H9 (cell line): ENCODE measurements at regions not wholly inside any gene's neighbourhood (a gene's known extent, or its start where the extent isn't known, plus 50 kb on each side); places are given as distances from the start of the nearest gene placed in this dataset.
"Not testable (repeated sequence)": the region's sequence is repeated elsewhere in the genome, so short reads cannot be mapped to it uniquely, and the experiment has no call there.

Source experiments
- DNase-seq: peaks from one replicate; pipeline ENCODE4 v3.0.0-alpha.2; 2017
- H2AFZ ChIP-seq: one replicate; pipeline ENCODE4 v1.6.1; 2013; ENCODE audit warnings: mild to moderate bottlenecking, low read length, control low read depth, moderate library complexity
- H2AK5ac ChIP-seq: 2 replicates; pipeline ENCODE4 v1.6.1; 2013; ENCODE audit warnings: low read length, control low read depth, mixed read lengths; ENCODE audit not compliant: insufficient read length
- H2BK120ac ChIP-seq: one replicate; pipeline ENCODE4 v1.6.1; 2013; ENCODE audit warnings: low read depth, mild to moderate bottlenecking, low read length, control low read depth, inconsistent platforms; ENCODE audit not compliant: poor library complexity, severe bottlenecking
- H2BK12ac ChIP-seq: 2 replicates; pipeline ENCODE4 v1.6.1; 2013; ENCODE audit warnings: low read length, control low read depth, mixed read lengths, low read depth; ENCODE audit not compliant: insufficient read length
- H2BK15ac ChIP-seq: 2 replicates; pipeline ENCODE4 v1.6.1; 2013; ENCODE audit warnings: low read depth, low read length, control low read depth
- H2BK20ac ChIP-seq: one replicate; pipeline ENCODE4 v1.6.1; 2013; ENCODE audit warnings: low read depth, mild to moderate bottlenecking, low read length, control low read depth, inconsistent platforms; ENCODE audit not compliant: poor library complexity, severe bottlenecking
- H2BK5ac ChIP-seq: 2 replicates; pipeline ENCODE4 v1.6.1; 2013; ENCODE audit warnings: low read length, control low read depth, mixed read lengths; ENCODE audit not compliant: insufficient read length
- H3K14ac ChIP-seq: 2 replicates; pipeline ENCODE4 v1.6.1; 2013; ENCODE audit warnings: low read length, control low read depth; ENCODE audit not compliant: insufficient read depth
- H3K18ac ChIP-seq: 2 replicates; pipeline ENCODE4 v1.6.1; 2013; ENCODE audit warnings: low read depth, mild to moderate bottlenecking, mixed read lengths, low read length, control low read depth; ENCODE audit not compliant: insufficient read length
- H3K23ac ChIP-seq: 2 replicates; pipeline ENCODE4 v1.6.1; 2013; ENCODE audit warnings: low read length, control low read depth, mixed read lengths, low read depth; ENCODE audit not compliant: insufficient read length
- H3K23me2 ChIP-seq: 2 replicates; pipeline ENCODE4 v1.6.1; 2013; ENCODE audit warnings: low read depth, mild to moderate bottlenecking, mixed read lengths, low read length, control low read depth; ENCODE audit not compliant: insufficient read length, poor library complexity, severe bottlenecking
- H3K27ac ChIP-seq: 2 replicates; pipeline ENCODE4 v1.5.1; 2013; ENCODE audit warnings: low read length, control low read depth, mixed read lengths, low read depth; ENCODE audit not compliant: insufficient read length
- H3K27me3 ChIP-seq: 2 replicates; pipeline ENCODE4 v1.6.1; 2013; ENCODE audit warnings: low read length, control low read depth, inconsistent platforms; ENCODE audit not compliant: insufficient read depth
- H3K4ac ChIP-seq: 2 replicates; pipeline ENCODE4 v1.6.1; 2013; ENCODE audit warnings: low read depth, mild to moderate bottlenecking, control low read depth, inconsistent platforms, low read length, moderate library complexity
- H3K4me1 ChIP-seq: 2 replicates; pipeline ENCODE4 v1.6.1; 2013; ENCODE audit warnings: low read length, control low read depth, inconsistent platforms; ENCODE audit not compliant: insufficient read depth
- H3K4me2 ChIP-seq: 2 replicates; pipeline ENCODE4 v1.6.1; 2013; ENCODE audit warnings: low read length, control low read depth, mixed read lengths; ENCODE audit not compliant: insufficient read length, insufficient read depth
- H3K56ac ChIP-seq: 2 replicates; pipeline ENCODE4 v1.6.1; 2013; ENCODE audit warnings: low read depth, mild to moderate bottlenecking, mixed read lengths, low read length, control low read depth; ENCODE audit not compliant: insufficient read length
- H3K79me1 ChIP-seq: 2 replicates; pipeline ENCODE4 v1.6.1; 2013; ENCODE audit warnings: low read depth, mild to moderate bottlenecking, moderate library complexity, low read length, control low read depth, inconsistent platforms; ENCODE audit not compliant: insufficient read depth, poor library complexity, severe bottlenecking
- H3K79me2 ChIP-seq: 2 replicates; pipeline ENCODE4 v1.6.1; 2013; ENCODE audit warnings: low read length, control low read depth, inconsistent platforms; ENCODE audit not compliant: insufficient read depth
- H3K9ac ChIP-seq: 2 replicates; pipeline ENCODE4 v1.6.1; 2013; ENCODE audit warnings: low read length, control low read depth, mixed read lengths; ENCODE audit not compliant: insufficient read length; ENCODE audit errors: extremely low read depth
- H3K9me3 ChIP-seq: one replicate; pipeline ENCODE4 v1.6.1; 2013; ENCODE audit warnings: low read depth, low read length, inconsistent platforms; ENCODE audit not compliant: control insufficient read depth
- H3T11ph ChIP-seq: one replicate; pipeline ENCODE4 v1.6.1; 2013; ENCODE audit warnings: mild to moderate bottlenecking, low read length, control low read depth, inconsistent platforms
- H4K20me1 ChIP-seq: one replicate; pipeline ENCODE4 v1.6.1; 2013; ENCODE audit not compliant: control insufficient read depth, insufficient read length, insufficient read depth
- H4K5ac ChIP-seq: 2 replicates; pipeline ENCODE4 v1.6.1; 2013; ENCODE audit warnings: low read depth, mild to moderate bottlenecking, mixed read lengths, low read length, control low read depth; ENCODE audit not compliant: insufficient read length
- H4K8ac ChIP-seq: replicated peaks from 2 replicates; pipeline ENCODE4 v1.6.1; 2013; ENCODE audit warnings: low read length, control low read depth, mixed read lengths, low read depth; ENCODE audit not compliant: insufficient read length
- H4K91ac ChIP-seq: 2 replicates; pipeline ENCODE4 v1.6.1; 2013; ENCODE audit warnings: low read depth, mild to moderate bottlenecking, moderate library complexity, mixed read lengths, low read length, control low read depth; ENCODE audit not compliant: insufficient read length
- H3K27ac Mint-ChIP-seq, 3 experiments: 2 replicates in 2 of 3; 3 replicates in 1 of 3; pipeline ENCODE4 v1.8.0; 2020 to 2021; ENCODE audit warnings: mixed read lengths in 3 of 3, mild to moderate bottlenecking in 1 of 3, moderate library complexity in 1 of 3
- H3K27me3 Mint-ChIP-seq: 2 replicates; pipeline ENCODE4 v1.8.0; 2021; ENCODE audit warnings: low read depth, mild to moderate bottlenecking, moderate library complexity, mixed read lengths
- H3K36me3 Mint-ChIP-seq, 3 experiments: 2 replicates in 2 of 3; 3 replicates in 1 of 3; pipeline ENCODE4 v1.8.0; 2020 to 2021; ENCODE audit warnings: low read depth in 3 of 3, mixed read lengths in 3 of 3; ENCODE audit not compliant: insufficient read depth in 1 of 3
- H3K4me1 Mint-ChIP-seq, 2 experiments: 2 replicates each; pipeline ENCODE4 v1.8.0; 2020; ENCODE audit warnings: mixed read lengths in 2 of 2
- H3K4me3 Mint-ChIP-seq, 2 experiments: 2 replicates in 1 of 2; 3 replicates in 1 of 2; pipeline ENCODE4 v1.8.0; 2020 to 2021; ENCODE audit warnings: mild to moderate bottlenecking in 2 of 2, mixed read lengths in 2 of 2, moderate library complexity in 1 of 2
- H3K9me3 Mint-ChIP-seq, 2 experiments: 2 replicates in 1 of 2; 3 replicates in 1 of 2; pipeline ENCODE4 v1.8.0; 2020; ENCODE audit warnings: mild to moderate bottlenecking in 2 of 2, mixed read lengths in 2 of 2, moderate library complexity in 1 of 2
- WGBS: extraction: QIAGEN DNeasy Blood & Tissue Kit; methylation state at CpG from one replicate; pipeline ENCODE4 v1.1.7; 2013; ENCODE audit warnings: missing lambda C conversion rate, low lambda C conversion rate, mixed read lengths; ENCODE audit not compliant: insufficient read length; ENCODE audit errors: extremely low coverage; 5-methylcytosine and 5-hydroxymethylcytosine counted together
- TF ChIP-seq, protein P1 (sequence below): fragments of 200-600 bp; sonication (generic); conservative IDR thresholded peaks from 3 replicates; pipeline ENCODE4 v1.8.0; 2021; ENCODE audit warnings: antibody characterized with exemption, mild to moderate bottlenecking

DNA sequence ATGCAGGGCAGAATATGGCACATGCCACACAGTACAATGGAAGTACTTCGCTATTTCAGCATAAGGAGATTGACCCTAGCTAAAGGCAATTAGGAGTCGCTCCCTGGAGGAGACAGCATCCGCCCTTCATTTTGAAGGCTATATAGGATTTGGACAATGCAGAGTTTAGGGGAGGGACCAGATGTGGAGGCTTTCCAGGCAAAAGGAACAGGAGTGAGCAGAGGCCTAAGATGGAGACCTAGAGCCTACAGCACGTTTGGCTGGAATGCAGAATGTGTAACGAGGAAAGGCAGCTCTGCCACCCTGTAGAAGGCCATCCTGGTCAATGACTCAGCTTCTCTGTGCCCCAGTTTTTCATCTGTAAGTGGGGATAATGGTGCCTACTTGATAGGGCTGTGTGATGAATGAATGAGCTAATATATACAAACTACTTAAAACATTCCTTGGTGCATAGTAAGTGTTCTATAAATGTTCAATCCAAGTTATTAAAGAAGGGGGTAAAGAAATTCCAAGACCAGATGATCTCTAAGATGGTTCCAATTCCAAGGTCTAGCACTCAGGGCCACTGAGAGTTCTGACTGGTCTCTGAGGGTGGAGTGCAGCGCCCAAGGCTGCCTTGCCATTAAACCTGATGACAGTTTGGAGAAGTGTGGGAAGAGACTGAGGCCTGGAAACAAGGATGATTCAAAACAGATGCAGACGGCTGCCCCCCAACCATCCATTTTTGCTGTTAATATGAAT, 54.3 kb upstream of the FRMD6 start:
- no peak for DNase-seq
- H3K4me3 Mint-ChIP-seq = no peak overlapping the region

DNA sequence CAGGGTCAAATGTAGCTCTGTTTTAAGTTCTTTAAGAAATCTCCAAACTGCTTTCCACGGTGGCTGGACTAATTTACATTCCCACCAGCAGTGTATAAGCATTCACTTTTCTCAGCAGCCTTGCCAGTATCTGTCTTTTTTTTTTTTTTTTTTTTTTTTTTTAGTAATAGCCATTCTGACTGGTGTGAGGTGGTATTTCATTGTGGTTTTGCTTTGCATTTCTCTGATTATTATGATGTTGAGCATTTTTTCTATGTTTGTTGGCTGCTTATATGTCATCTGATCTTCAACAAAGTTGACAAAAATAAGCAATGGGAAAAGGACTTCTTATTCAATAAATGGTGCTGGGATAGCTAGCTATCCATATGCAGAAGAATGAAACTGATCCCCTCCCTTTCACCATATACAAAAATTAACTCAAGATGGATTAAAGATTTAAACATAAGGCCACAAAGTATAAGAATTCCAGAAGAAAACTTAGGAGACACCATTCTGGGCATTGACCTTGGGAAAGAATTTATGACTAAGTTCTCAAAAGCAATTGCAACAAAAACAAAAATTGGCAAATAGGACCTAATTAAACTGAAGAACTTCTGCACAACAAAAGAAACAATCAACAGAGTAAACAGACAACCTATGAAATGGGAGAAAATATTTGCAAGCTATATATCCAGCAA, 52.6 kb upstream of the FRMD6 start:
- H3K9ac ChIP-seq, H2BK120ac ChIP-seq, H3K27me3 Mint-ChIP-seq, H4K8ac ChIP-seq, H3K56ac ChIP-seq, H2BK5ac ChIP-seq, H3K79me1 ChIP-seq, H3K79me2 ChIP-seq, H4K91ac ChIP-seq, H3K4me1 ChIP-seq, H3K9me3 Mint-ChIP-seq, H2BK20ac ChIP-seq, H3K4me2 ChIP-seq, H2BK15ac ChIP-seq, H2BK12ac ChIP-seq, H3K4ac ChIP-seq, H3K14ac ChIP-seq, H3K18ac ChIP-seq, H3K4me3 Mint-ChIP-seq, H3K36me3 Mint-ChIP-seq, H3K27ac Mint-ChIP-seq, H3K9me3 ChIP-seq, H4K20me1 ChIP-seq, H3T11ph ChIP-seq, H3K23ac ChIP-seq, H2AFZ ChIP-seq, H3K27me3 ChIP-seq, H4K5ac ChIP-seq, DNase-seq, H2AK5ac ChIP-seq, H3K23me2 ChIP-seq, H3K27ac ChIP-seq: not testable (repeated sequence)
- peaks cover 9 to 14% of the 10 kb centered on the region in 2 experiments for H3K4me1 Mint-ChIP-seq
- WGBS = no CpG with 5 or more reads among the region's 1 CpG

More for the DNA sequence above, 54.3 kb upstream of the FRMD6 start:
- TF ChIP-seq, protein P1, sequence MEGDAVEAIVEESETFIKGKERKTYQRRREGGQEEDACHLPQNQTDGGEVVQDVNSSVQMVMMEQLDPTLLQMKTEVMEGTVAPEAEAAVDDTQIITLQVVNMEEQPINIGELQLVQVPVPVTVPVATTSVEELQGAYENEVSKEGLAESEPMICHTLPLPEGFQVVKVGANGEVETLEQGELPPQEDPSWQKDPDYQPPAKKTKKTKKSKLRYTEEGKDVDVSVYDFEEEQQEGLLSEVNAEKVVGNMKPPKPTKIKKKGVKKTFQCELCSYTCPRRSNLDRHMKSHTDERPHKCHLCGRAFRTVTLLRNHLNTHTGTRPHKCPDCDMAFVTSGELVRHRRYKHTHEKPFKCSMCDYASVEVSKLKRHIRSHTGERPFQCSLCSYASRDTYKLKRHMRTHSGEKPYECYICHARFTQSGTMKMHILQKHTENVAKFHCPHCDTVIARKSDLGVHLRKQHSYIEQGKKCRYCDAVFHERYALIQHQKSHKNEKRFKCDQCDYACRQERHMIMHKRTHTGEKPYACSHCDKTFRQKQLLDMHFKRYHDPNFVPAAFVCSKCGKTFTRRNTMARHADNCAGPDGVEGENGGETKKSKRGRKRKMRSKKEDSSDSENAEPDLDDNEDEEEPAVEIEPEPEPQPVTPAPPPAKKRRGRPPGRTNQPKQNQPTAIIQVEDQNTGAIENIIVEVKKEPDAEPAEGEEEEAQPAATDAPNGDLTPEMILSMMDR = no peak
- no CpG with 5 or more reads among the region's 7 CpGs for WGBS
- Histone ChIP-seq H2BK15ac (no peak overlapping the region), H3T11ph (no peak overlapping the region), H3K4me1 (no peaks in the 10 kb centered on the region), H3K56ac (no peak overlapping the region), H2BK5ac (no peak overlapping the region), H3K23me2 (no peaks in the 10 kb centered on the region), H3K27me3 (no peaks in the 10 kb centered on the region), H4K8ac (no peak overlapping the region), H3K23ac (no peak overlapping the region), H3K14ac (no peak overlapping the region), H3K4ac (no peak overlapping the region), H3K9ac (no peak overlapping the region), H2BK12ac (no peak overlapping the region), H4K91ac (no peak overlapping the region), H3K27ac (no peak overlapping the region), H2BK120ac (no peak overlapping the region), H3K4me2 (no peak overlapping the region), H3K9me3 (no peaks in the 10 kb centered on the region), H4K5ac (no peak overlapping the region), H2AK5ac (no peak overlapping the region), H3K18ac (no peak overlapping the region), H2BK20ac (no peak overlapping the region), H4K20me1 (no peaks in the 10 kb centered on the region), H3K79me1 (no peaks in the 10 kb centered on the region), H3K79me2 (no peaks in the 10 kb centered on the region), H2AFZ (no peak overlapping the region)
- Mint-ChIP-seq H3K27ac (no peak overlapping the region), H3K9me3 (no peaks in the 10 kb centered on the region), H3K27me3 (no peaks in the 10 kb centered on the region), H3K4me1 (peaks cover 9 to 14% of the 10 kb centered on the region in 2 experiments), H3K36me3 (no peaks in the 10 kb centered on the region)
